ENCODE measurements at regions not wholly inside any gene's neighbourhood (a gene's known extent, or its start where the extent isn't known, plus 50 kb on each side); places are given as distances from the start of the nearest gene placed in this dataset.
"Not testable (repeated sequence)": the region's sequence is repeated elsewhere in the genome, so short reads cannot be mapped to it uniquely, and the experiment has no call there.

DNA sequence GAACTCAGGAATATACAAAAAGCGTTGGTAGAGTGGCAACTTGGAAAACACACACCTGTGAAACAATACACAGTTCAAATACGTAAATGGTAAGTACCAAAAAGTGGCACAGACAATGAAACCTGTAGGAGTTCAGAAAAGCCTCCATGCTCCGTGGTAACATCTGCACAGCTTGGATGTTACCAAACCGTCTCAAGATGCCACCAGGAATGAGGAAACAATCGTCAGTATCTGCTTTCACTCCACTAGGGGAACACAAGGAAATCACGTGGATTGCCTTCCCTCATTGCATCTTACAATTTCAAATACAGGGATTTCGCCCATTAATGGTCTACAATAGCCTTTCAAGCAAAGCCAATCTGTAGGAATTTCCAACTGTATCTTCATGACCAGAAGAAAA lies 224.6 kb upstream of the LRRC61 start:
- TF ChIP-seq, protein P1, sequence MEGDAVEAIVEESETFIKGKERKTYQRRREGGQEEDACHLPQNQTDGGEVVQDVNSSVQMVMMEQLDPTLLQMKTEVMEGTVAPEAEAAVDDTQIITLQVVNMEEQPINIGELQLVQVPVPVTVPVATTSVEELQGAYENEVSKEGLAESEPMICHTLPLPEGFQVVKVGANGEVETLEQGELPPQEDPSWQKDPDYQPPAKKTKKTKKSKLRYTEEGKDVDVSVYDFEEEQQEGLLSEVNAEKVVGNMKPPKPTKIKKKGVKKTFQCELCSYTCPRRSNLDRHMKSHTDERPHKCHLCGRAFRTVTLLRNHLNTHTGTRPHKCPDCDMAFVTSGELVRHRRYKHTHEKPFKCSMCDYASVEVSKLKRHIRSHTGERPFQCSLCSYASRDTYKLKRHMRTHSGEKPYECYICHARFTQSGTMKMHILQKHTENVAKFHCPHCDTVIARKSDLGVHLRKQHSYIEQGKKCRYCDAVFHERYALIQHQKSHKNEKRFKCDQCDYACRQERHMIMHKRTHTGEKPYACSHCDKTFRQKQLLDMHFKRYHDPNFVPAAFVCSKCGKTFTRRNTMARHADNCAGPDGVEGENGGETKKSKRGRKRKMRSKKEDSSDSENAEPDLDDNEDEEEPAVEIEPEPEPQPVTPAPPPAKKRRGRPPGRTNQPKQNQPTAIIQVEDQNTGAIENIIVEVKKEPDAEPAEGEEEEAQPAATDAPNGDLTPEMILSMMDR (IDR thresholded peaks at IDR 0.05; ENCODE audit: low read length): not testable (repeated sequence)
- TF ChIP-seq EZH2 (IDR thresholded peaks at IDR 0.05; ENCODE audit: borderline replicate concordance, low read length): not testable (repeated sequence)
